ENCODE measurements at regions not wholly inside any gene's neighbourhood (a gene's known extent, or its start where the extent isn't known, plus 50 kb on each side); places are given as distances from the start of the nearest gene placed in this dataset.

DNA sequence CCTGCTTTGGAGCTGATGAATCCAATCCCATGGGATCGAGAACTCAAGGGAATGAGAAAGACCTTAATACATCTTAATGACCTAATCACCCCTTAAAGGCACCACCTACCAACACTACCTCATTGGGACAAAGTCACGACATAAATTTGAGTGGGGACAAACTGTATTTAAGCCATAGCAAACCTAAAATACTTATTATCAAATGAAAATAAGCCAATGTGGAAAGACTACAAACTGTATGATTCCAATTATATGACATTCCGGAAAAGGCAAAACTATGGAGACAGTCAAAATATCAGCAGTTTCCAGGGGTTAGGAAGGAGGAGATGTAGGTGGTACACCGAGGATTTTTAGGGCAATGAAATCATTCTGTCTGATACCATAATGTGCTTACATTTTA is 53.3 kb upstream of the NCOA3 start:
- no peak overlapping the region for H3K9ac ChIP-seq (ENCODE audit: extremely low read depth, low read length, poor library complexity, severe bottlenecking)
- no peaks in the 10 kb centered on the region for H3K27me3 ChIP-seq (ENCODE audit: control insufficient read depth, insufficient read depth, low read length, poor library complexity, severe bottlenecking)
- H3K36me3 ChIP-seq (ENCODE audit: control insufficient read depth, insufficient read depth, low read length), result no peaks in the 10 kb centered on the region
- DNase-seq, result no peak
- WGBS, 2 experiments (ENCODE audit: insufficient coverage in 1 of 2, insufficient read length in 1 of 2), result 78% methylated on average over 3 of the region's 4 CpGs; no CpG with 5 or more reads in 1 of the 2 experiments
- H3K4me1 ChIP-seq (ENCODE audit: control insufficient read depth, insufficient read depth, low read length), result no peaks in the 10 kb centered on the region
- Mint-ChIP-seq H3K36me3 (ENCODE audit: low read depth) (no peaks in the 10 kb centered on the region), H3K27me3 (ENCODE audit: insufficient read depth) (no peaks in the 10 kb centered on the region), H3K27ac (no peak overlapping the region), H3K4me1 (peaks cover 1% of the 10 kb centered on the region), H3K9me3 (no peaks in the 10 kb centered on the region), H3K4me3 (no peak overlapping the region)
- no peak overlapping the region for H3K4me3 ChIP-seq (ENCODE audit: low read length)
- no peak overlapping the region for H3K27ac ChIP-seq (ENCODE audit: low read depth, low read length)
- TF ChIP-seq, protein P1, sequence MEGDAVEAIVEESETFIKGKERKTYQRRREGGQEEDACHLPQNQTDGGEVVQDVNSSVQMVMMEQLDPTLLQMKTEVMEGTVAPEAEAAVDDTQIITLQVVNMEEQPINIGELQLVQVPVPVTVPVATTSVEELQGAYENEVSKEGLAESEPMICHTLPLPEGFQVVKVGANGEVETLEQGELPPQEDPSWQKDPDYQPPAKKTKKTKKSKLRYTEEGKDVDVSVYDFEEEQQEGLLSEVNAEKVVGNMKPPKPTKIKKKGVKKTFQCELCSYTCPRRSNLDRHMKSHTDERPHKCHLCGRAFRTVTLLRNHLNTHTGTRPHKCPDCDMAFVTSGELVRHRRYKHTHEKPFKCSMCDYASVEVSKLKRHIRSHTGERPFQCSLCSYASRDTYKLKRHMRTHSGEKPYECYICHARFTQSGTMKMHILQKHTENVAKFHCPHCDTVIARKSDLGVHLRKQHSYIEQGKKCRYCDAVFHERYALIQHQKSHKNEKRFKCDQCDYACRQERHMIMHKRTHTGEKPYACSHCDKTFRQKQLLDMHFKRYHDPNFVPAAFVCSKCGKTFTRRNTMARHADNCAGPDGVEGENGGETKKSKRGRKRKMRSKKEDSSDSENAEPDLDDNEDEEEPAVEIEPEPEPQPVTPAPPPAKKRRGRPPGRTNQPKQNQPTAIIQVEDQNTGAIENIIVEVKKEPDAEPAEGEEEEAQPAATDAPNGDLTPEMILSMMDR (conservative IDR thresholded peaks at IDR 0.05), result no peak
- H3K9me3 ChIP-seq (ENCODE audit: control insufficient read depth, low read length), result no peaks in the 10 kb centered on the region

DNA sequence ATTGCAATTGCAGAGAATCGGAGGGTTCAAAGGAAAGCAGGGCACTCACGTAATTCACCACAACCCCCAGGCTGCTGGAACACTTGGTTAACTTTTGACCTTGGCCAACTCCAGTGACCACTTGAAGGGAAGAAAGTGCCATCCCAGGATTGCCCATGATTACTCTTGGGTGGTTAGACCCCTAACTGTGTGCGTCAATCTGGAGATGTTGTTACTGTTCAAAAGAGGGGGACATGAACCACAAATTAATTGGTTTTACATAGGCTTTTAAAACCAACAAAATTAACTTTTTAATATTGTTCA is 50.1 kb upstream of the NCOA3 start:
- Mint-ChIP-seq H3K36me3 (ENCODE audit: low read depth) (no peaks in the 10 kb centered on the region), H3K4me3 (no peak overlapping the region), H3K27ac (no peak overlapping the region), H3K9me3 (no peaks in the 10 kb centered on the region), H3K4me1 (peaks cover 14% of the 10 kb centered on the region), H3K27me3 (ENCODE audit: insufficient read depth) (no peaks in the 10 kb centered on the region)
- Histone ChIP-seq H3K9me3 (ENCODE audit: control insufficient read depth, low read length) (no peaks in the 10 kb centered on the region), H3K4me1 (ENCODE audit: control insufficient read depth, insufficient read depth, low read length) (peaks cover 2% of the 10 kb centered on the region), H3K27me3 (ENCODE audit: control insufficient read depth, insufficient read depth, low read length, poor library complexity, severe bottlenecking) (no peaks in the 10 kb centered on the region), H3K4me3 (ENCODE audit: low read length) (no peak overlapping the region), H3K27ac (ENCODE audit: low read depth, low read length) (no peak overlapping the region), H3K9ac (ENCODE audit: extremely low read depth, low read length, poor library complexity, severe bottlenecking) (no peak overlapping the region), H3K36me3 (ENCODE audit: control insufficient read depth, insufficient read depth, low read length) (no peaks in the 10 kb centered on the region)
- 99 to 100% methylated on average over 2 to 3 of the region's 3 CpGs for WGBS, 2 experiments (ENCODE audit: insufficient coverage in 1 of 2, insufficient read length in 1 of 2)
- TF ChIP-seq, protein P1 (conservative IDR thresholded peaks at IDR 0.05), result no peak
- no peak for DNase-seq
